Globus pallidus (tissue), 1 donor: ENCODE measurements at regions not wholly inside any gene's neighbourhood (a gene's known extent, or its start where the extent isn't known, plus 50 kb on each side); places are given as distances from the start of the nearest gene placed in this dataset.

Source experiments
- DNase-seq: peaks from one replicate; pipeline ENCODE4 v3.0.0-alpha.2; 2015; ENCODE audit warnings: low spot score

- no peak for DNase-seq
Measured at GRCh38 chr6:126091466-126091865, 105.1 kb downstream of the TRMT11 start.

DNA sequence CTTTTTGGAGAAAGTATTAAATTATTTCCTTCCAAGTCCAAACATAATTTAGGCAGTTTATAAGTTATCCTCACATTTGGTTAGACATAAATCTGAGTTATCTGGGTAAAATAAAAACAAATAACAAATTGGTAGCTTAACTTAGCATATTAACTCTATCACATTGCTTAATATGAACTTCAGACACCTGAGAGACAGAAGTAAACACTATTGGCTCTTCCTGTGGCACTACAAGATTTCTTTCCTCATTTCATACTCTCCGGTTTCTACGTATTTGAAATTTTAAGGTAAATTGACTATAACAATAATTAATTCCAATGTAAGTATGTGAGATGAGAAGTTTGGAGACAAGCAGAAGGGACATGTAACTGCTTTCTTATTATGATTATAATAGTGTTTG is 106.8 kb downstream of the TRMT11 start:
- DNase-seq: no peak

- DNase-seq: peak; percentile 5
Measured at GRCh38 chr6:126094411-126094810, 108.1 kb downstream of the TRMT11 start.

DNA sequence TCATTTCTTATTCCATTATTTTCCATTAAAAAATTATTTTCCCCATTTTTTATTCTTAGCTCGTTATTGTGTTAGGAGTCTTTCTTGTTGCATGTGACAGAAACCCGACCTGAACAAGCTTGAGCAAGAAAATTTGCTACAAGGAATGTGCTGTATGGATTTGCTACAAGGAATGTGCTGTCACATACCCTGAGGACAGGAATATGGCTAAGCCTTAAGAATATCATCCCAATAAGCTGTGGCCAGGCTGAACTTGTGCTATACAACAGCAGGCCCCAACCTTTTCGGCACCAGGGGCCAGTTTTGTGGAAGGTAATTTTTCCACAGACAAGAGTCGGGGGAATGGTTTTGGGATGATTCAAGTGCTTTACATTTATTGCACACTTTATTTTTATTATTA is 114.0 kb downstream of the TRMT11 start:
- DNase-seq: no peak

- DNase-seq: no peak
Measured at GRCh38 chr6:126102358-126102757, 116.0 kb downstream of the TRMT11 start.

GRCh38 chr6:126103993-126104392 is 117.7 kb downstream of the TRMT11 start:
- no peak for DNase-seq

DNA sequence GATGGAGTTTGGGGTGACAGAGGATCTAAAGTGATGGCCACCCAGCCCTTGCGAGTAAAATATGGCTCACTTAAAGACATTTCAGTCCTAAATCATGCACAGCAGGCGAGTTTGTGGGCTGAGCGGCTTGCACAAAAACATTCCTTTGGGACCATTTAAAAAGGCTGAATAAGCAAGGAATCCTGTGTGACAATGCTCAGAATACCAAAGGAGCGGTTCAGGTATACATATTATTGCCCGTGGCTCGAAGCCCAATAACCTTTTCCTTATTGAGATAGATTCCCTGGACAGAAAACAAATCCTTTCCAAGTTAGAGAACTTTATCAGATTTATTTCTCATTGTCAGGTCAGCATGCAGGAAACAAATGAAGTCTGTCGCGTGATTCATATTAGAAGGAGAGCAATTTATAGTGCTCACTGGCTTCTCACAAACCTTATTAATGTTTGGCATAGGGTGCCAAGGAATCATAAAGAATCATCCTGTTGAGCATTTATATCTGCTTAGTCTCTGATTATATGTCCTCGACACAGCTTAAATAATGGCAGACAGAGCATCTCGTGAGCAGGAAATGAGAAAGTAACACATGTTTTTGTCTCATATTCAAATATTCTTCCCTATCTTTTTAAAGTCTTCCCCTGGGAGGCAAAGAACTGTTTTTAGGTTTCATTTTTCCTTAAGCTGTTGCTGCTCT is 121.3 kb downstream of the TRMT11 start:
- no peak for DNase-seq

DNA sequence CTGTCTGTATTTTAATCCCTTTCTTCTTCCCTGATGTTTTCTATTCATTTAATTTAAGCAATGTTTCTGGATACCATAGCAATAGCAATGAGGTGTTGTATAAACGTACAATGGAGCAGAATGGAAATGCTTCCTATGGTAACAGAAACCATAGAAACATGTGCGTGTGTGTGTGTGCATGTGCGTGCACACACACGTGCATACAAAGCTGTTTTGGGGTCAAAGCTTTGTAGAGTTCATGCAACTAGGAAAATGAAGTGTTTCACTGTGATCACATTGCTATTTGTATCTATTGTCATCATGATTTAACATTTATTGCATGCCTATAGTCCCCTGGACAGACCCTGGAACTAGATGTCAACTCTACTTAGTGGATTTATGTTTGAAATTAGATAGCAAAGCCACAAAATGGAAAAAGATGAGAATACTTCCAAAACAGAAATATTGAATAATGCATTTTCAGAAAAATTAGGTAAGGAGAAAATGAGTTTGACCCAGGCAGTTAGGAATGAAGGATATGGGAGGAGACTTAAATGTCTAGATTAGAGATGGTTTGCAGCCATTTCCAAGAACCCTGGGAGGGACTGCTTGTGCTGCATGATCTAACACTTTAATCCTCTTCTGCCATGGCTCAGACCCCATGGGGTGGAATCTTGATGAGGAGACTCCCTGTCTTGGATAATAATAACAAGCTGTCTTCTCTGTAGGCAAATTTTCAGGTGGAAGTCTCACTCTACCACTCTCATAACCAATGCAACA is 124.4 kb downstream of the TRMT11 start:
- DNase-seq: no peak

DNA sequence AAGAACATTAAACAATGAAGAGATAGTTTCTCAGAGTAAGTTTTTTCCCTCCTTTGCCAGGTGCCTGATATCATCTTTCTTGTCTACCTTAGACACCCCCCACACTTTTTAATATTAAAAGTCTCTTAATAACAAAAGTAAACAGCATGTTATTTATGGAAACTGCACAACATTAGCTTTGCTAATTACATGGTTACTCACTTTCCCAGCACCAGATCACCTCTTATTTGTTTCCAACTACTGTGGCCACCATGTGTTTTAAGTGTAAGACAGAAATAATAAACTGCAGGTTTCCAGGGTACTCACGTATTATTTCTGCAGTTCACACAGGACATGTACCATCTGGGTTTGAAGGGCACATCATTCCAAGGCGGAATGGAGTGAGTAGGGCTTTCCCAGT is 125.0 kb downstream of the TRMT11 start:
- DNase-seq: no peak

- DNase-seq: no peak
Measured at GRCh38 chr6:126112171-126112632, 125.9 kb downstream of the TRMT11 start.

DNA sequence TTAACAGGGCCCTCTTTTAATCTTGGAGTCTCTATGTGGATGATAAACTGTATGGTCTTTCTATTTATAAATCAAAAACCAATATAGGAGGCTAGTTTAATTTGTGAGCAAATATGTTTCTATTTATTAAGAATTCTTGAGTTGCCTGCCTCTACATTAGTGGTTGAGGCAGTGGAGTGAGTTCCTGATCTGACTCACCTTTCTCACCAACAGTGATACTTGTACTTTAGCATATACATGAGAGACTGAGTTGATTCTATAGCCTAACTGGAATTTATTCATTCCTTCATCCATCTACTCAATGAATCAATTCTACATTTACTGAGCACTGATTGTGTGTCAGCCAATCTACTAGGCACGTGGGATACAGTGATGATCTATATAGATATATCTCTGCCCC is 126.9 kb downstream of the TRMT11 start:
- no peak for DNase-seq

DNA sequence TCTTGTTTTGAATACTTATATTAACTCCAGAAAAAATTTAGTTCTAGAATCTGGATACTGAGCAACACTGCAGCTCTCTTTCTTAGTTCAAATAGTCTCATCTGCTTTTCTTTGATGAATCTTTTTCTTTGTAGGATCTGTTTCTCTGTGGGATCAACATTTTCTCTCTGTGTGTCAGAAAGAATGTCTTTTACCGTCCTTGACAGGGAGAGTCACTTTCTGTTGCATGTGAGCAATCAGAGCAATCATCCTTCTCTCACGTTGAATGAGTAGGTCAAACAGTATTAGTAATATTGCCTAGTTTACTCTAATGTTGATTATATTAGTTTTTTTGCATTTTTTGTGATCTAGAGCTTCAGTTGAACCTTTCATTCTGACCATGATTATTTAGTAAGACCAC is 130.9 kb downstream of the TRMT11 start:
- no peak for DNase-seq

DNA sequence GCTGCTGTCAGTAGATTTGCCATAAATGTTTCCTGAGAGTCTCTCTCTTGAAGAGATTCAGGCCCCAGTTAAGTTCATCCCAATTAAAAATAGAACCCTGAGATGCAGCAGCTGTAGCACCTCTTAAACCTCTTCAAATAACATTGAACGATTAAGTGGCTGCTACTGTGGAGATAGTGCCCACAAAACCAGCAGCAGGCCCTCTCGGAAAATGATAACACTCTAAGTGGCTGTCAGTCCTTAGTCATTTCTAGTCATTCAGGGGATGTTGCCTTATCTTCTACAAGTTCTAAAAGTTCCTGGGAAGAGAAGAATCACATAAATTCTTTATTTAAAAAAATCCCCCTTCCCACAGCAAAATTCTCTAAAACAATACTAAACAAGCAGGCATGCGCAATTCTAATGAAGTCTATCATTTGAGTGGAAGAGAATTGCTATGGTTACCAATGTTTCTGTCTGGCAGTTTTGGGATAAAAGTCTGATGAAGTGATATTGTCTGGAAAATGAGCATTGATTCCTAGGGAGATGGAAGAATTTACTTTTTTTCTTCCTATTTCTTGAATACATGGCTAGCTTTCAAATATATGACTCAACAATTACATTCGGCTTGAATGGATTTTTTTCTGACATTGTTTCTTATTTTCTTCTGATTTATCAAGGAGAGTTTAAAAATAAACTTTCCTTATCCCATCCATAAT is 131.9 kb downstream of the TRMT11 start:
- DNase-seq: no peak

DNA sequence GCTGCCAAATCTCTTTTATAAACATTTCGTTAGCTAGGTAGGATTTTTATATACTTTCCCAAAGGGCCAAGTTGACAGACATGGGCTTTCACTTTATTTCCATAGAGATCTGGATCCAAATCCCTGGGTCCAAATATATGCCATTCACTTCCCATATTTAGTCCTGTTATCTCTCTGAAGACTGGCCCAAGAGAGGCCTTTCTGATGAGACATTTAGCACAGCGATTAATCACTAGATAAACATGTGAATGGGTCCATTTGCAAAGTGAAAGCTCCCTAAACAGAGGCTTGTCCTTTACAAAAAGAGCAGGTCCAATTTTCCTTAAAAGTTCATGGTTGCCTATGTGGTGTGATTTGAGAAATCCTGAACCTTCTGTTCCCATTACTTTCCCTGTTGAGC is 132.6 kb downstream of the TRMT11 start:
- DNase-seq: no peak

GRCh38 chr6:126123226-126123625 is 136.9 kb downstream of the TRMT11 start:
- no peak for DNase-seq

GRCh38 chr6:126127659-126128058 is 141.3 kb downstream of the TRMT11 start:
- no peak for DNase-seq

DNA sequence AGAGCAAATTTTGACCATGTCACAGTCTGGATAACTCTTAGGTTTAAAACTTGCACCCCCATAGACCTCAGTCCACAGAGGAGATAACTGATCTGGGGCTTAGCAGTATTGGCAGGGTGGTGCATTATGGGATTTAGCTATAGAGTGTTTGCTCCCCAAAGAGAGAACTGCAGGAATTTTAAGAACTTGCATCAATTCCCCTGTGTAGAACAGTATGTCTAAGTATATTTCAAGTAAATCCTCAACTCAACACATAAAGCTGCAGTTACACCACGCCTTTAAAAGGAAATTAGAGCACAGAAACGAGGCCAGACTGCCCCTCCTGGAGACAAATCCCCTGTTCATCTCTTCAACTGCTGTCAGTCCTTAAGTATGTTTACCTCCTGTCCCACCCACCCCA is 144.9 kb downstream of the TRMT11 start:
- no peak for DNase-seq

DNA sequence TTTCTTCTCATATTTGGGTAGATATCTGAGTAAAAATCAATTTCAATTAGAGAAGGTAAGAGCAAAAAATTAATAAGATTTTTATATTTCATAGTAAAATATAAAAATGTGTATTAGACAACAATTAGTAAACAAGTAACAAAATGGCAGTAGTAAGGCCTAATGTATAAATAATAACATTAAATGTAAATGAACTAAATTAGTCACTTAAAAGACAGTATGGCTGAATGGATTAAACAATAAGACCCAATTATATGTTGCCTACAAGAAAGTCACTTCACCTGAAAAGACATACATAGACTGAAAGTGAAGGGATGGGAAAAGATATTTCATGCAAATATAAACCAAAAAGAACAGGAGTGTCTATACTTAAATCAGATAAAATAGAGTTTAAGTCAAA is 147.6 kb downstream of the TRMT11 start:
- no peak for DNase-seq

DNA sequence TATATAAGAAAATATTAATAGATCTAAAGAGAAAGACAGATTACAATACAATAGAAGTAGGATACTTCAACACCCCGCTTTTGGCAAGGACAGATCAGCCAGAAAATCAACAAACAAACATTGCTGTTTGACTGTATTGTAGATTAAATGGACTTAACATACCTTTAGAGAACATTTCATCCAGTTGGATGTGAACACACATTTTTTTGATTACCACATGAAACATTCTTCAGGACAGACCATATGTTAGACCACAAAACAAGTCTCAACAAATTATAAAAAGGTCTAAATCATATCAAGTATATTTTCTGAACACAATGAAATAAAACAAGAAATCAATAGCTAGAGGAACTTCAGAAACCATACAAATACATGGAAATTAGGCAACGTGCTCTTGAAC is 148.2 kb downstream of the TRMT11 start:
- DNase-seq: no peak

GRCh38 chr6:126140015-126140414 is 153.7 kb downstream of the TRMT11 start:
- DNase-seq: no peak

- DNase-seq: peak; percentile 26
Measured at GRCh38 chr6:126143761-126144251, 157.5 kb downstream of the TRMT11 start.

DNA sequence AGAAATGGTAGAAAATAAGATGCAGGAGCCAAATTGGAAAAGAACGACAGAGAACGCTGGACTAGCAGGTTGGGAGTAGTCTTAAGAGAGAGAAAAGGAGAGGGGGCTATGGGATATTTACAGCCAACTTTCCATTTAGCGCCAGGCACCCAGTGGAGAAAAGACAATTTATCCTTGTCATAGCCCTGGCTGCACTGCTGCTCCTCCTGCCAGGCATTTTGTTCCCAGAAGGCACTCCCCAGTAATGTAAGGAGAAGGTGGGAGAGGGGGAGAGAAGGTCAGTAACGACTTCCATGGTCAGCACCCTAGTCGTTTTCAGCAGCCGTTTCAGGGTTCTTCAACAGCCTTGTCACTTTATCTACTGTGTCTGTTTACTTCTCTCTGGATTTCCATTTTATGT is 159.0 kb downstream of the TRMT11 start:
- DNase-seq: no peak

DNA sequence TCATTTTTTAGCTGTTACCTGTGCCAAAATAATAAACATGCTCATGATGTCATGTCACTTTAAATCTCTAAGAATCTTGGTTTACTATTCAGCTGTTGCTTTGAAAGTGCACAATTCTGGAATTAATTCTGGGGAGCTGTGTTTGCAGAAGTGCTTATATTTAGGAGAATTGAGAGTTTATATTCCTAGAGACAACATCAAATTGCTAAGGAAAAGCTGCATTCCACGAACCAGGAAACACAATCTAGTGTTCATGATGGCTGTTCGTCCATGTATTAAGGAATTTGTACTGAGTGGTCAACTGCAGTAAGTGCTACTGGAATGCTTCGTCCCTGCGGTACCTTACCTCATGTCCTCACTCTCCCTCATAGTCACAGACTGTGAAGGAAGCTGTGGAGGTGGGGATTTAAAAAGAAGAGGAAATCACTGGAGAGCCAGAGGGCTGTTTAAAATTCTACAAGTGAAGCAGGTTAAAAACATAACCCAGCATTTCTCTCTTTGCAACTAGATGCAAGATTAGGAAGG is 161.0 kb downstream of the TRMT11 start:
- DNase-seq: no peak
